ENCODE measurements at regions not wholly inside any gene's neighbourhood (a gene's known extent, or its start where the extent isn't known, plus 50 kb on each side); places are given as distances from the start of the nearest gene placed in this dataset.

DNA sequence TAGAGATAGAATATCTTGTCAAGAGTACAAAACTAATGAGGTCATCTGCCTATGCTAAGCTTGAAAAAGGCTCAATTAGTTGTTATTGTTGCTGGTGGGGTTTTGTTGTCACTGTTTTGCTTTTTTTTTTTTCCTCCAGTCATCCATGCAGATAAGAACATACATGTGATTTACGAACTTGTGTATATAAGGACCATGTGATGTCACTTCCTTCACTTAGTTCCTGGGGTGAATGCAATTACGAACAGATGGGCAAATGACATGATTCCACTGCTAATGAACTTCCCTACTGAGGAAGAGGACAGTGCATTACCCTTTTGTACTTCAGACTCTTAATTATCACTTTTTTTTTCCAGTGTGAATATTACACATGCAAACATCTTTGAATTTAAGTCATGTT, 1175.3 kb upstream of the GJE1 start:
- Histone ChIP-seq H3K9me3 (no peaks in the 10 kb centered on the region), H3K36me3 (ENCODE audit: control insufficient read depth, insufficient read depth, low read length) (no peaks in the 10 kb centered on the region), H3K4me3 (ENCODE audit: low read depth, low read length) (no peak overlapping the region), H3K27me3 (replicated peaks; ENCODE audit: control insufficient read depth, insufficient read depth, low read length) (no peaks in the 10 kb centered on the region), H3K4me1 (no peaks in the 10 kb centered on the region)
- Mint-ChIP-seq H3K36me3 (ENCODE audit: insufficient read depth, unreplicated experiment) (no peaks in the 10 kb centered on the region), H3K4me1 (ENCODE audit: low read depth, unreplicated experiment) (no peaks in the 10 kb centered on the region), H3K9me3 (ENCODE audit: unreplicated experiment) (no peaks in the 10 kb centered on the region), H3K27me3 (ENCODE audit: insufficient read depth, unreplicated experiment) (no peaks in the 10 kb centered on the region), H3K4me3 (ENCODE audit: unreplicated experiment) (no peak overlapping the region), H3K27ac (ENCODE audit: unreplicated experiment) (no peak overlapping the region)
- no TSS peak for BruUV-seq (replicated peaks)
- ChIA-PET CTCF (no interaction called here), POLR2A (no interaction called here)
- TF ChIP-seq, protein P1, sequence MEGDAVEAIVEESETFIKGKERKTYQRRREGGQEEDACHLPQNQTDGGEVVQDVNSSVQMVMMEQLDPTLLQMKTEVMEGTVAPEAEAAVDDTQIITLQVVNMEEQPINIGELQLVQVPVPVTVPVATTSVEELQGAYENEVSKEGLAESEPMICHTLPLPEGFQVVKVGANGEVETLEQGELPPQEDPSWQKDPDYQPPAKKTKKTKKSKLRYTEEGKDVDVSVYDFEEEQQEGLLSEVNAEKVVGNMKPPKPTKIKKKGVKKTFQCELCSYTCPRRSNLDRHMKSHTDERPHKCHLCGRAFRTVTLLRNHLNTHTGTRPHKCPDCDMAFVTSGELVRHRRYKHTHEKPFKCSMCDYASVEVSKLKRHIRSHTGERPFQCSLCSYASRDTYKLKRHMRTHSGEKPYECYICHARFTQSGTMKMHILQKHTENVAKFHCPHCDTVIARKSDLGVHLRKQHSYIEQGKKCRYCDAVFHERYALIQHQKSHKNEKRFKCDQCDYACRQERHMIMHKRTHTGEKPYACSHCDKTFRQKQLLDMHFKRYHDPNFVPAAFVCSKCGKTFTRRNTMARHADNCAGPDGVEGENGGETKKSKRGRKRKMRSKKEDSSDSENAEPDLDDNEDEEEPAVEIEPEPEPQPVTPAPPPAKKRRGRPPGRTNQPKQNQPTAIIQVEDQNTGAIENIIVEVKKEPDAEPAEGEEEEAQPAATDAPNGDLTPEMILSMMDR (IDR thresholded peaks at IDR 0.05; ENCODE audit: insufficient read depth in 1 of 2, low read depth in 1 of 2, low read length in 1 of 2, severe bottlenecking in 1 of 2, unreplicated experiment in 1 of 2), result no peak
- intact Hi-C loops (cut with micrococcal nuclease; ENCODE audit: unreplicated experiment), result no loop called here
- DNase-seq, result no peak

- Histone ChIP-seq H3K4me3 (ENCODE audit: low read depth, low read length) (no peak overlapping the region), H3K27me3 (replicated peaks; ENCODE audit: control insufficient read depth, insufficient read depth, low read length) (no peaks in the 10 kb centered on the region), H3K9me3 (no peaks in the 10 kb centered on the region), H3K36me3 (ENCODE audit: control insufficient read depth, insufficient read depth, low read length) (no peaks in the 10 kb centered on the region), H3K4me1 (no peaks in the 10 kb centered on the region)
- no peaks in the 10 kb centered on the region for H3K9me3 Mint-ChIP-seq (ENCODE audit: unreplicated experiment)
- POLR2A ChIA-PET, result no interaction called here
- BruUV-seq (replicated peaks), result no TSS peak
- H3K36me3 Mint-ChIP-seq (ENCODE audit: insufficient read depth, unreplicated experiment), result no peaks in the 10 kb centered on the region
- intact Hi-C loops (cut with micrococcal nuclease; ENCODE audit: unreplicated experiment), result no loop called here
- H3K27ac Mint-ChIP-seq (ENCODE audit: unreplicated experiment), result no peak overlapping the region
- CTCF ChIA-PET, result no interaction called here
- no peaks in the 10 kb centered on the region for H3K4me1 Mint-ChIP-seq (ENCODE audit: low read depth, unreplicated experiment)
- H3K27me3 Mint-ChIP-seq (ENCODE audit: insufficient read depth, unreplicated experiment), result no peaks in the 10 kb centered on the region
- no peak for DNase-seq
- H3K4me3 Mint-ChIP-seq (ENCODE audit: unreplicated experiment), result no peak overlapping the region
- TF ChIP-seq, protein P1 (IDR thresholded peaks at IDR 0.05; ENCODE audit: insufficient read depth in 1 of 2, low read depth in 1 of 2, low read length in 1 of 2, severe bottlenecking in 1 of 2, unreplicated experiment in 1 of 2), result no peak
These were observed 1176.0 kb upstream of the GJE1 start for GRCh38 chr6:140956571-140957369.

DNA sequence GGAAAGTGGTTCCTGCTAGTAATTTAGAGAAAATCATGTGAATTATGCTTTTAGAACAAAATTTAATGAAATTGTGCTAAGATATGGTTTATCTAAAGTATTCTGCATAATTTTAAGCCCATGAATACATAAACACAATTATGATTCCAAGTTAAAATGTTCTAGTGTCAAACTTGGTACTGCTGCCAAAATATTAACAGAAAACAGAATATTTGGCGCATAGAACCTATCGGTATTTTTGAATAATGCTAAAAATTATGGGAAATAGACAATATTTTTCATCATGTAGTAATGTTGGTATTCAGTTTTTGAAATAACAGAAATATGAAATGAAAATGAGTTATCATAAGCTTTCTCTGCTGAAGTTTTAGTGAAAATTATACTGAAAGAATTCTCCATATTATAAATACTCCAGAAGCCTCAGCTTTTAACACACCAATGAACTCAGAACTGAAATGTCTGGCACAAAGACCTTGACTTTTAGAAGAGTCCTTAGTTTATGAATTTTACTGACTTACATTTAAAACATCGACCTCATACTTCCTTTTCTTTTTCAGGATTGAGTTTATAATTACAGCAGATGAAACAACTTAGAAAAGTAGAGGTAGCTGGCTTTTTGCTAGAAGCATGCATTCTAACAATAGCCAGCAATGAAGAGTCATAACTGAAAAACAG, 1192.3 kb upstream of the GJE1 start:
- Histone ChIP-seq H3K36me3 (ENCODE audit: control insufficient read depth, insufficient read depth, low read length) (no peaks in the 10 kb centered on the region), H3K4me1 (no peaks in the 10 kb centered on the region), H3K9me3 (no peaks in the 10 kb centered on the region), H3K4me3 (ENCODE audit: low read depth, low read length) (no peak overlapping the region), H3K27me3 (replicated peaks; ENCODE audit: control insufficient read depth, insufficient read depth, low read length) (no peaks in the 10 kb centered on the region)
- Mint-ChIP-seq H3K4me3 (ENCODE audit: unreplicated experiment) (no peak overlapping the region), H3K9me3 (ENCODE audit: unreplicated experiment) (peaks cover 10% of the 10 kb centered on the region), H3K27ac (ENCODE audit: unreplicated experiment) (no peak overlapping the region), H3K36me3 (ENCODE audit: insufficient read depth, unreplicated experiment) (no peaks in the 10 kb centered on the region), H3K4me1 (ENCODE audit: low read depth, unreplicated experiment) (no peaks in the 10 kb centered on the region), H3K27me3 (ENCODE audit: insufficient read depth, unreplicated experiment) (no peaks in the 10 kb centered on the region)
- POLR2A ChIA-PET, result no interaction called here
- intact Hi-C loops (cut with micrococcal nuclease; ENCODE audit: unreplicated experiment), result no loop called here
- no peak for DNase-seq
- TF ChIP-seq, protein P1 (IDR thresholded peaks at IDR 0.05; ENCODE audit: insufficient read depth in 1 of 2, low read depth in 1 of 2, low read length in 1 of 2, severe bottlenecking in 1 of 2, unreplicated experiment in 1 of 2), result no peak
- CTCF ChIA-PET, result no interaction called here
- no TSS peak for BruUV-seq (replicated peaks)
